ENCODE measurements at regions not wholly inside any gene's neighbourhood (a gene's known extent, or its start where the extent isn't known, plus 50 kb on each side); places are given as distances from the start of the nearest gene placed in this dataset.
"Not testable (repeated sequence)": the region's sequence is repeated elsewhere in the genome, so short reads cannot be mapped to it uniquely, and the experiment has no call there.

DNA sequence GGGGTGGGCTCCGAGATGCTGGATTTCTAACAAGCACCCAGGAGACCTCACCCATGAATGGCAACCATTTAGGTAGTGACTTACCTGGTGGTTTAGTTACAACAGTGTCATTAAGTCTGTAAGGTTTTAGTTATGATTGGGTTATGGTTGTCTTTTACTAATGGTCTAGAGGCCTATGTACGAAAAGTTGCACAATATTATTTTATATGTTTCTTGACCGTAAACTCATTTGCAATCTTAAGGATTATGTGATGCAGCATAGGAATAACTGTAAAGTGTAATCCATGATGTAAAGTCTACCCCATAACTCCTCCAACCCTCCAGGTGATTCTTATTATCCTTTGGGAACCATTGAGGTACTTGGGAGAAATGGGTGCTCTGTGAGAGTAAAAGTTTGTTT is 155.4 kb upstream of the ZEB2 start:
- DNase-seq, result no peak

DNA sequence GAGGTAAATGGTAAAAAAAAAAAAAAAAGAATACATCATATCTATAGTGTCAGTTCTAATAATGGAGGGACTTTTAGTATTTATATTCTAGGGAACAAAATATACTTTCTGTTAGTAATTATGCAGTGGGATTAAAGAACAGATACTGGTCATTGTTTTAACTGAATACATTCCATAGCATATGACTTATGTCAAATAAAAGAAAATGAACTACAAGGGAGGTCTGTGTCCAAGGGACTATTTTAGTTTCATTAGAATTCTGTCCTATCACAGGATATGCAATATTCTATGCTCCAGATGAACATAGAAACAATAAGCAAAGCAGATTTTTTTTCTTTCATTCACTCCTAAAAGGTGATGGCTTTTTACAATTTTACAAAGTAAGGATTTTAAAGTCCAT is 154.2 kb upstream of the ZEB2 start:
- DNase-seq, result no peak

DNA sequence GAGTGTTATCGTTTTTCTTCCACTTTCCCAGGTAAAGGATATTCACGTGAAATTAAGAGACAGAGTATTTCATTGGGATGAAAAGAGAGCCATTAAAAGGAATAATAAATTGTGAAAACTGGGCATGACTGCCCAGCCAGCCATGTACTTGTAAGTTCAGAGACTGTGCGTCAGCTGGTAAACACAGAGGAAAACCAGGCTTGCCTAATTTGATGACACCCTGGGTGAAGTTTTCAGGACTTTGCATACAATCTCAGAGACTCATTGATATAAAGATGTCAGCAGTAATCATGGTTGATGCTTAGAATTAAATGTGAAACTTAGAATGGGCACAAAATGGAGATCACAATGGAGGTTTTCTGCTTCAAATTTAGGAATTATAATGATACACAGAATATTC is 153.5 kb upstream of the ZEB2 start:
- DNase-seq, result no peak

DNA sequence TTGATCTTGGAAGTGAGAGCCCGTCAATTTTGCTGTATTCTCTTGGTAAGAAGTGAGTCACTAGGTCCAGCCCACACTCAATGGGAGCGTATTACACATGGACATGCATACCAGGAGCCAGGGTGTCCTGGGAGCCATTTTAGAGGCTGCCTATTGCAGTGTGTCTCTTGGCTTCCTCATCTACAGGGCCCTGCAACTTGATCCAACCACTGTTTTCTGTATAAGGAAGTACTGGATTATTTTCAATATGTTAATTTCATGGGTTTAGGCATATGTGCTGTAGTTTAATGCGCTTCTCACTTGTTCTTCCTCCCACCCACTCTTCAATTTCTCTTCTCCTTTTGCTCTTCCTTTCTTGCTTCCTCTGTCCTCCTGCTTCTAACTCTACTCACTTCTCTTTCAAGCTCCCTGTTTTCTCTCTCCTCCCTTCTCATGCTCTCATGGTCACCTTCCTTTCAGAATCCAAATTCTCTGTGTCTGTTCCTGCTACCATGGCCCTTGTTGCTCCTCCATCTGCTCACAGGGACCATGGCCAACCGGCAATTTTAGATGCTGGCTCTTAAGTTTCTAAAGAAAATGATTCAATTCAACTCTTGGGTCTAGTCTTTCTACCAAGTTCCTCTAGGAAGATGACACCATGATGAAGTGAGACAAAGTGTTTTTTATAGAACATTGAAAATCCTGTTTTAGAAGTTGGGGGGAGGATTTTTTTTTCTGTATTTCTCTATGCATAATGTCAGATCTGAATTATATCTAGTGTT is 152.0 kb upstream of the ZEB2 start:
- DNase-seq, result peak; percentile 36

DNA sequence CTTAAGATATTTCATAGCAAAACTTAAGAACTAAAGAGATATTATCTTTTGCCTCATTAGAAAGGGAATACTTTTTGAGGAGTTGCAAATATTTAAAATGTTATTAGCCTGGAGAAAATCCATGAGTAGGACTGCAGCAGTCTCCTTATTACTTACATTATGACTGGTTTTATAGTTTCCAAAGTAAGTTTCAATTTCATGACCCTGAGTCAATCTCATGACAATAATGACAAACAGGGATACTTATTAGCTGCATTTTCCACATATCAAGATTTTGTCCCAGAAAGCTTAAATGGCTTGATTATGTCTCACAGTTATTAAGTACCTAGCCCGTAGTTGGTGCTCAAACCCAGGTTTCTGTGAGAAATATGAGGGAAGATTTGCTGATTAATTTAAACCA is 150.8 kb upstream of the ZEB2 start:
- no peak for DNase-seq

DNA sequence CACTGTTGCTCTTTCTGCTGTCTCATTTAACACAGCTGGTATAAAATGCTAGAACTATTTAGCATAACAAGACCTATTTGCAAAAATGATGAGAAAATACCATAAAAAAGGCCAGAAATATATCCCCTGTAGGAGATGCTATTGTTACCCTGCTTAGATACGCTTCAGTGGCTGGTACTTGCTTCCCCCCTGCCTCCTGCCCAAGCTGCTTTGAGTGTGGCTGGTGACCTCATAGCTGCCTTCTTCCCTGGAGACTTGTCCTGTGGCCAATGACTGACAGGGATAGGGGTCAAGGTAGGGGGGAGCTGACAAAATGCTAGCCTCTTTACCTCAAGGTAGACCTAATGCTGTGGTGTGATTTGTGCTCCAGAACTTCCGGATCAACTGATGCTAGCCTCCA is 150.2 kb upstream of the ZEB2 start:
- DNase-seq, result no peak

DNA sequence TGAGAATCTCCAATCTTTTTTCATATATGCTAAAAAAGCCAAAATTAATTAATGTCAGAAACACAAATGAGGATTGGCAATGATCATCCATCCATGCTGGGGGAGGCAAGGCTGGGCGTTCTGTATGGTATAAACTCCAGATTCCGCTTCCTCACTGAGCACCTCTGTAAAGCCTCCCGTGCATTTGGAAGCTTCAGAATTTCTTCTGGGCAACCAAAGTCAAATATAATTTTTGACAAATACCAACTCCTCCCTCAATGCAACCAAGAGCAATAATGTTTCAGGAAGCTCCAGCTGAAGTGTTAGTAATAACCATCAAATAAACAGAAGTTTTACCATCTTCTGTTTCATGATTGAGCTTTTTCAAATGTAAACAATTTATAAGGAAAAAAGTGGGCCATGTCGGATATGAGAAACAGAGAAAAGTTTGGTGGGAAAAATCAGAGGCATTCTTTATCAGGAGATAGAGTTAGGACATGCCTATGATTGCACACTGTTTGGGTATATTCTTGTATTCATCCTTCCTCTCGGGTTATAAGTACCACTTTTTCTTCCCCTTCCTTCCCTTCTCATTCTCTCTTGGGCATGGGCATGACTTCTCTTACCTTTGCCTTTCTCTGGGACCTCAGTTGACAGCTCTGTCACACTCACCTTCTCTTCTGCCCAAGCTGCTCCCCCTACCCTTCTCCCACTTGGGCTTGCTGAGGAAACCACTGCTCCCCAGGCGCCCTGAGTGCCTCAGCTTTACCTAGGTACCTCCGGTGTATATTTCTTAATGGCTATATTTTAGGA is 149.5 kb upstream of the ZEB2 start:
- DNase-seq, result no peak

DNA sequence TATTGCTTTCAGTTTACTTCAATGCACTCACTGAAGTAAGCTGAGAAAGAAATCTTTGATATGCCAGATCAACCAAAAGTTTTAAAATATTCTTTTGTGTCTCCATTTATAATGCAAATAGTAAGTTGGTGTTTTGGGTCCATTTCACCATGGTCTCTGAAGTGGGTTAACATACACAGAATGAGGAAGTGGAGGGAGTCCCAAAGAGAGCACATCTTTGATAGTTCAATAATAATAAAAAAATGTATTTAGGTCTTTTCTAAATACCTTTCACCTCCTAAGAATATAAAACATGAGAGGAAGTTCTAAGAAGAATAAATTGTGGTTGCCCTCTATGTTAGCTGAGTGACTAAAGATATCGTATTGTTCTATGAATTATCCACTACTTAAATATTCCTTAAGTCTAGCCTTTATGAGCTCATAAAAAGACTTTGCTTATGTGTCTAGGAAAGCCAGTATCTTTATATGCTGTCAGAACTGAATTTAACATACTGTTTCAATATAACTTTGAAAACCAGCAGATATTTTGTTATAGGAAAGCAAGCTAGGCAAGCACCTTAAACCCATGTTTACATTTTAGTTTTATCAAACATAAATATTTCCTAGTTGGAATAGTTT is 148.7 kb upstream of the ZEB2 start:
- DNase-seq, result no peak

DNA sequence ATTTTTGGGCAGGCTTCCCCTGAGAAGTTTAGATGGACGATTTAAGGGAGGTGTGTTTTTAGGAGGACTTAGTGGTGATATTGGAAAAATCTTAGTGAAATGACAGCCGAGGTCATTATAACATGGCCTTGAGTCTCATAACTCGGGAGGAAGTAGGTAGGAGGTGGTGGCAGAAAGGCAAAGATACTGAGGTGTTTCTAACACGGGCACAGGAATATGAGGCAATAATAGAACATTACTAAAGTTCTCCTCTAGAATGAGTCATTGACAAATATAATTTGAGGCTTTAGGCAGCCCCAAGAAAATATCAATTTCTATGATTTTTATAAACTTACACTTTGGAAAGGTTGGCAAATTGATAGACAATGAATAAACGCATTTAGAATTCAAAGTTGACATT is 146.1 kb upstream of the ZEB2 start:
- no peak for DNase-seq

DNA sequence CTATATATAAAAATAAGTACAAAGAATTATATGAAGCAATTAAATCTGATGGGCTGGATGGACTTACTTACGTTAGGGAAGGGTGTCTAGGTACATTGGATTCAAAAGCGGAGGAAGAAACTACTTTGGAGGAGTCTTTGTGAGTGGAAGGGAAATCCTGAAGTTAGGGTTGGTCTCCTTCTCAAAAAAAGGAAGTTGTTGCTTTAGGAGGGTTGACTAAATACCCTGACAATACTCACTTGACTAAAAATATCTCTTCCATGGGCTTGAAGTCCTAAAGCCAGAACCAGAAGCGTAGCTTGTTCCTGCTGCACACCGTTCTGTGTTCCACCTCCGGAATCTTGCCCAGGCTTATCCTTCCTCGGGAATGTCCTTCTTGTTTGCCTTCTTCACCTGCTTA is 143.3 kb upstream of the ZEB2 start:
- DNase-seq, result no peak

DNA sequence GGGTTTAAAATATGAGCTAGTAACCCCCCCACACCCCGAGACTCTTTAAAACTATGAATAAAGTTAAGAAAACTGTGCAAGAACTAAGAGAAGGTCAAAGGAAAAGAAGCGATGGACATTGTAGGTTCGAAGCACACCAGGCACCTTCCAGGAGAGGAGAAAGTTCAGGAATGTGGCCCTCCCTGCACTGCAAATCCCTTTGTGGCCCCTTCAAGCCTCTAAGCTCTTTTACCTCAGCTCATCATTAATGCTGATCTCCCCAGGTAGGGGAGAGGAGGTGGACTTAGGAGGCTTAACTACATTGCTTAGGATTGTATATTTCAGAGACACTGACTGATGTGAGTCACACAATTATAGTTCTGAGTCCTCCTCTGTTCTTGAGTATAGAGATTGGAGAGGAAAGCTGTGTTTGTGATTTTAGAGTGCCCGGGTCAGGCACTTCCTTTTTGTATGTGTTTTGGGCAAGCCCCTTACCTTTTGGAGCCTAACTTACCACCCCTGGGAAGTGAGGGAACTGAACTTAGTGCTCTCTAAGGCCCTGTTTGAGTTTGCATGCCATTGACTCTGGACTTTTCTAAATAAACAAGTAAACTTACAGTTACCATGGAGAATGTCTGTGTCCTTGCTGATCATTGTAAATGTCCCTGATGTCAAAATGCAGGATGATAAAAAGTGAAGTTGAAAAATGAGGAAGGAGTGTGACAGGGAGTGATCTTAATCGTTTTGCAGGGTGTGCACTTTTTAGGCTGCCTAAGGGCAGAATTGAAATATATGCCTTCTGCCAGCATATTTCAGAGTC is 140.8 kb upstream of the ZEB2 start:
- DNase-seq, result peak; percentile 69

DNA sequence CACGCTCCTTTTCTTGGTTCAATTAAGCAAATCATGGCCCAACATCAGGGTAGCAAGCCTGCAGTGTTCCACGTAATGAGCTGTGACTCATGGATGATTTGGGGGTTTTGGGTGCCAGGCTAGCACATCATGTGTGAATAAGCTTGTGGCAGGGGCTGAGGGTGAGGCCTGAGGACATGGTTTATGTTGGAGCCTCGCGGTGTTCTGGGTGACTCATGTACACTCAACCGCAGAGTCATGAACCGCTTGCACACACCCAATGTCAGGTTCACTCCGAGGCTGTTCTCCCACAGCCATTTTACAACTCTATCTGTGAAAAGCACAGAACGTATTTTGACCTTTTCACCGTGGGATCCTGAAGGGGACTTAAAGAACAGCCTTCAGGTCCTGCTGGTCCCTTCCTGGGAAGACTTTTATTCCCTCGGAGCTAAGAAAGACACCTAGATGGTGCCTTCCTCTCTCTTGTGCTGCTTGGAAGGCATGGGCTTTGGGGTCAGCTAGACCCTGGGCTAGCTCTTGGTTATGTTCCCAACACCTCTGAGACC is 139.9 kb upstream of the ZEB2 start:
- peak; percentile 87 for DNase-seq

DNA sequence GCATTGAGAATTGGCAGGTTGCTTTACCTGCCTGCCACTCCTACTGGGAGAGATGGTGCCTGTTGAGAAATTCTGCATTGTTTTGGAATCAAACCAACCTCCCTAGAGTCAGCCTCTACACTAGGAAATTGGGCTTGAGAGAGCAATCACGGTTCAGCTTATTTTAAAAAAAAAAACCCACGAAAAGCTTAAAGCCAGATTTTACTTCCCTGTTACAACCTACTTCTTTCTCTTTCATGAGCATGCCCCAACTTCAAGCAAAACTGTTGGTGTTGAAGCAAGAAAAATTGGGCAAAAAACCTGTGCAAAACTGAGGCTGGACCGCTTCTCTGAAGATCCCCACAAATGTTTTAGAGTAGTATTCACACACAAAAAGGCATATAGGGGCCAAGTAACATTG is 134.6 kb upstream of the ZEB2 start:
- DNase-seq, result no peak

DNA sequence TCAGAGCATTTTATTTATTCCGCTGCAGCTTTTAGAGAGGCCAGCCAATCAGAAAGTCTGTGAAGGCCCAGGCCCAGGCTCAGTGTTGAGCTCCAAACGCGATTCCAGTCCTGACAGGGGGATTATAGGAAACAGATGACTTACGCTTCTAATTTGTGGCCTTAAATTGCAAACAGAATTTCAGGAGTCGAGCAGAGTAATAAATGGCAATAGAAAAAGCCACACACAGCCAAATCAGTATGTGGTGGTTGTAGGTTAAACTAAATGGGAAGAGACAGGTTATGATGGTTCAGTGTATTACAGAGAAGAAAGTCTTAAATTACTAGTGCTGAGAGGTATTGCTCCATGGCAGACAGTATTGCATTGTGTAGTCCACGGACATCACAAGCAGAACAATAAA is 131.0 kb upstream of the ZEB2 start:
- DNase-seq, result no peak

DNA sequence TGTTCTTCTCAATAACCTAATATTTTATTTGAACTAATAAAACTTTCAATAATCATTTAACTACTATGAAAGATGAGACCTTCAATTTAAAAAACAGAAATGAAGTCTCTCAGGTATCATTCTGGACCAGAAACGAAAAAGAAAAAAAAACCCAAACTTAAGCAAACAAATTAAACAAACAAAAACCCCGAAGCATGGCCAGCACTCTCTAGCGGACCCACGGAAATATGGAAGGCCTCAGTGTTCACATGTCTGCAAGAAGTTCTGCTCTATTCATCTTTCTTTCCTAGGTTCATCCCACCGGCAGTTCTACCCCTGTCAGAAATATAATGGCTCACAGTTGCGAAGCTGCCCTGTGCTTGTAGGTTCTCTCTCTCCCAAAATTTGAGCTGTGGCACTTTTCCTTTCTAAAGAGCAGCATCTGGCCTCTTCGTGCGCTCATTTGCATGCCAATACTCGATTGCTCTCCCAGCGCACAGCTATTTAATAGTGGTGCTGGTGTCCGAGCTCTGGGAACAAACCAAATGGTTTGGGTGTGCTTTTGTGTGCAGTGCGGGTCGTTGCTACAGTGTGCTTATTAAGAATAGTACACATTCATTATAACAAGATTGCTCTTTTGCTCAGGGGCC is 129.0 kb upstream of the ZEB2 start:
- DNase-seq, result no peak

DNA sequence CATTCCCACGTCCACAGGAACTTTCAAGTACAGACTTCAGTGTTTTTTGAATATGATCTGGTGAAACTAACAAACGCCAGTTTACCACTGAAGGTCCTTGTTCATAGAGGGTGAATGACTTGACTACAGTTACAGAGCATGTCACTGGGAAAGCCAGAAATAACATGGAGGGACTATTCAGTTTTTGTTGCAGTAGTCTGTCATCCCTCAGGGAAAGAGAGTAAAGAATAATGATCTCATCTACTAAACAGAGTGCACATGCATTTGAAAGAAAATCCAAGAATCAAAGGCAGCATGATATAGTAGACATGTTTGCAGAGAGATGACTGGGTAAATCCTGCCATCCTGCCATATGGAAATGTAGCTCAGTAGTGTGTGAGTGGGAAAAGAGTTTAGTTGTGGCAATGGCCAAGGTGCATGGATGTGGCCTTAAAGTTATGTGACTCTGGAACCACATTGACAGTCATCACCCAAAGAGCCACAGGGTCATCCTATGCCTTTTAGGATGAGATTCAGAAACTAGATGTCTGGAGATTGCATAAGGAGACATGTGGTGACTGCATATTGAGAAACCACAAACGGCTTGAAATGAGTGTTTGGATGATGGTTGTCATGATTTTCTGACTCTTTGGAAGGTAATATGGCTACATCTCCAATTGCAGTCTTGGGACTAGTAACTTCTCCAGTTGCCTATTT is 125.3 kb upstream of the ZEB2 start:
- no peak for DNase-seq

DNA sequence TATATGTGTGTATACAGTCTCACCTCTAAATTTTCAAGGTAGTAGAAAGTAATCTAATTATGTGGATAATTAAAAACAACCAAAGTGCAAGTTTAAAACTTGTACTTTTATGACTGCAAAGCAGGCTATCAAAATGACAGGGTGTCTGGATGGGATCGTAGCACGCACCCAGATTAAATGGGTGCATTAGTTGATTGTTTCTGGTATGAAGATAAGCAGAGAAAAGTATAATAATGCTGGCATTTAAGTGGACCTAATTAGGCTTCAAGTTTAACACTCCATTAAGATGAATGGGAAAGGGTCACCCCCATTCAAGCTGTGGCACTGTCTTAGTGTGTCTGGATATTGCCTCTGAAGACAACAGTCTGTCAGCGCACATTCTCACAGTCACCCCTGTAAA is 124.6 kb upstream of the ZEB2 start:
- no peak for DNase-seq

DNA sequence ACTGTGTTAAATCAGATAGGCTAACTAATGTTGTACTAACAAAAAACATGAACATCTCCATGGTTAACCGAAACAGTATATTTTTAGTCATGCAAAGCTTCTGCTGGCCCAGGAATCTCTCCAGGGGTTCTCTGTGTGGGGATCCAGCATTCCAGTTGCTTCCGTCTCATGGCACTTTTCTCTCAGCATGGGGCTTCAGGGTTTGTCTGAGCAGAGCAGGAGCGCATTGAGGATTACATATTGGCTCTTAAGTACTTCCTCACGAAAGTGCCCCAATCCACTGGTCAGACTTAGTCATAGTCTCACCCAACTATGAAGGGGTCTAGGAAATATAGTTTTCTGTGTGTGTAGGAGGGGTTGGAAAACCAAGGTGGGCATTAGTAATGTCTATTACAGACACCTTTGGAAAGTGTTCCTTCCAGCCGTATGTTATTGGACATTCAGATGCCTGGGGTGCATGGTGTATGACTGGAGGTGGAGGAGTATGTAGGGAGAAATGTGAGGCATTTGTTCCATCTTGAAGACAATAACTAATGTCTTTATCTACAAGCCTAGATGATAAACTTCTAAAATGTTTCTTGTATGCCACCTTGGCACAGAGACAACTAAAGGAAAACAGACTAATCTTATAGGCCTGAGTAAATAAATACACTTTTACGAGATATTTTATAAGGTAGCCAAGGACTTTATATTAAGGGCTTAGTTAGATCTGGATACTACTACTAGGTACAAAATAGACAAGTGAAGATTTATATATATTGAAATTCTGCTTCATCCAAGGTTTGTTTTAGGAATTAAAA is 123.8 kb upstream of the ZEB2 start:
- DNase-seq, result no peak

DNA sequence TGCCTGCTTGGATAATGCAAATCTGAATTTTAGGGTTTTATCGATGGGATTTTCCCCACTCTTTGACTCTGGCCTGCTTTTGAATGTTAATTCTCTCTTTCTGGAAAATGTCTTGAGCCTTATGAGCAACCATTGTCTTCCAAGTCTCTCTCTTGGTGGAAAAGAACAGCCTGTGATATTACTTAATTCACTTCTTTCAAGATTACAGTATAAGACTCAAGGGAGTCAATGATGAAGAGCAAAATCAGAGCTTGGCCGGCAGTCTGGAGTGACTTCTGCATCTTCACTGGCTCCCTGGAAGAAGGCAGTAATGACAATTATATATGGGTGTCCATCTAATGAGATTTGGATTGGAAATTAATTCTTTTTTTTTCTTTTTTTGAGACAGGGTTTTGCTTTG is 122.9 kb upstream of the ZEB2 start:
- no peak for DNase-seq

DNA sequence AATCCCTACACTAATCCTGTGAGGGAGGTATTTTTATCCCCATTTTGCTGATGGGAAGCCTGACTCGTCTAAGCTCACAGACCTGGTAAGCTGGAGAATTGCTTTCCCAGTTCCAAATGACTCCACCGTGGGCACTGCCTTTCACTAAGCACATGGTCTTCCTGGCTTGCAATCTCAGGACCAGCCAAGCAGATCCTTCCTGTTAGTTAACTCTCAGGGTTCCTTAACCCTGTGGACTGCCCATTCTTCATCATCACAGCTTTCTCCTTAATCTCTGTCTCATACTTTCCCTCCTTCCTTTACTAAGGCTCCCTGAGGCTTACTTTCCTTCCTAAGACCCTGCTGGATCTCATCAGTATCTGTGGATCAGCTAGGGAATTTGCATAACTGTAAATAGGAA is 122.2 kb upstream of the ZEB2 start:
- DNase-seq, result no peak

DNA sequence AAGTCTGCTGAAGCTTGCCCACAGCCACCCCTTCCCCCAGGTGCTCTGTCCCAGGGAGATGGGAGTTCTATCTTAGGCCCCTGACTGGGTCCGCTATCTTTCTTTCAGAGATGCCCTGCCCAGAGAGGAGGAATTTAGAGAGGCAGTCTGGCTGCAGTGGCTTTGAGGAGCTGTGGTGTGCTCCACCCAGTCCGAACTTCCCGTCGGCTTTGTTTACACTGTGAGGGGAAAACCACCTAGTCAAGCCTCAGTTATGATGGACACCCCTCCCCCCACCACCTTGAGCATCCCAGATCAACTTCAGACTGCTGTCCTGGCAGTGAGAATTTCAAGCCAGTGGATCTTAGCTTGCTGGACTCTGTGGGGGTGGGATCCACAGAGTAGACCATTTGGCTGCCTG is 118.3 kb upstream of the ZEB2 start:
- not testable (repeated sequence) for DNase-seq
